Loucy (cell line): ENCODE measurements at regions not wholly inside any gene's neighbourhood (a gene's known extent, or its start where the extent isn't known, plus 50 kb on each side); places are given as distances from the start of the nearest gene placed in this dataset.
"Not testable (repeated sequence)": the region's sequence is repeated elsewhere in the genome, so short reads cannot be mapped to it uniquely, and the experiment has no call there.

ENCODE experiments used
- CTCF ChIP-seq: fragments of 200-600 bp; sonication (generic); conservative IDR thresholded peaks from 2 replicates; pipeline ENCODE4 v1.5.1; 2014; ENCODE audit warnings: mild to moderate bottlenecking, antibody characterized with exemption, low read length
- EZH2phosphoT487 ChIP-seq: fragments of 200-600 bp; IDR thresholded peaks from 2 replicates; pipeline ENCODE4 v1.6.1; 2018; ENCODE audit warnings: antibody characterized with exemption, mild to moderate bottlenecking, moderate library complexity, borderline replicate concordance

- not testable (repeated sequence) for TF ChIP-seq CTCF, EZH2phosphoT487
Observed at GRCh38 chr11:119565693-119566092, 142.7 kb upstream of the THY1 start.
